CD14-positive monocyte (primary cell): ENCODE measurements at regions not wholly inside any gene's neighbourhood (a gene's known extent, or its start where the extent isn't known, plus 50 kb on each side); places are given as distances from the start of the nearest gene placed in this dataset.
A peak's percentile ranks its signal among the peaks of the same experiment; 100 is the strongest.

Experiments used
- DNase-seq, 3 donors: peaks; one replicate each; pipeline ENCODE4 v3.0.0-alpha.2; 2011 to 2022
- H2AFZ ChIP-seq: 2 replicates; pipeline ENCODE4 v1.6.0; 2012; ENCODE audit warnings: mild to moderate bottlenecking, low read depth, low read length, inconsistent platforms; ENCODE audit not compliant: insufficient read depth, poor library complexity, severe bottlenecking
- H3K27ac ChIP-seq, 2 donors: 1 replicate in 1 of 2; 2 replicates in 1 of 2; pipeline ENCODE4 v1.5.1; 2012 to 2013; ENCODE audit warnings: low read length in 2 of 2, control low read depth in 1 of 2, inconsistent platforms in 1 of 2, low read depth in 1 of 2, mild to moderate bottlenecking in 1 of 2
- H3K27me3 ChIP-seq, 2 donors: one replicate each; pipeline versions ENCODE4 v1.6.0 to v1.6.1; 2011 to 2013; ENCODE audit warnings: low read length in 2 of 2; ENCODE audit not compliant: control insufficient read depth in 2 of 2, insufficient read depth in 2 of 2
- H3K36me3 ChIP-seq, 2 donors: replicated peaks in 1 of 2; 1 replicate in 1 of 2; 2 replicates in 1 of 2; pipeline versions ENCODE4 v1.5.1 to v1.6.1; 2012 to 2013; ENCODE audit warnings: low read length in 2 of 2, control low read depth in 1 of 2, inconsistent platforms in 1 of 2, mild to moderate bottlenecking in 1 of 2; ENCODE audit not compliant: insufficient read depth in 2 of 2, control insufficient read depth in 1 of 2
- H3K4me1 ChIP-seq, 2 donors: 1 replicate in 1 of 2; 2 replicates in 1 of 2; pipeline versions ENCODE4 v1.5.1 to v1.6.1; 2012 to 2013; ENCODE audit warnings: low read length in 2 of 2, control low read depth in 1 of 2, inconsistent platforms in 1 of 2, mild to moderate bottlenecking in 1 of 2, moderate library complexity in 1 of 2; ENCODE audit not compliant: insufficient read depth in 2 of 2, control insufficient read depth in 1 of 2
- H3K4me2 ChIP-seq: replicated peaks from 2 replicates; pipeline ENCODE3; 2012; ENCODE audit warnings: low read length, moderate library complexity, mild to moderate bottlenecking; ENCODE audit not compliant: poor library complexity, severe bottlenecking; ENCODE audit errors: extremely low read depth
- H3K4me3 ChIP-seq, 3 experiments: fragments of 200-600 bp in 1 of 3; sonication (generic) in 1 of 3; replicated peaks in 1 of 3; 1 replicate in 2 of 3; 2 replicates in 1 of 3; pipeline ENCODE4 v1.5.1; 2011 to 2013; ENCODE audit warnings: low read length in 3 of 3, mild to moderate bottlenecking in 3 of 3, control low read depth in 2 of 3, low read depth in 2 of 3, inconsistent platforms in 1 of 3, moderate library complexity in 1 of 3
- H3K79me2 ChIP-seq: 2 replicates; pipeline ENCODE4 v1.6.0; 2012; ENCODE audit warnings: mild to moderate bottlenecking, control low read depth, inconsistent platforms, low read length, moderate library complexity; ENCODE audit not compliant: insufficient read depth
- H3K9ac ChIP-seq: 2 replicates; pipeline ENCODE4 v1.6.0; 2017; ENCODE audit warnings: low read length, mild to moderate bottlenecking; ENCODE audit not compliant: insufficient read depth, poor library complexity, severe bottlenecking
- H3K9me3 ChIP-seq, 2 donors: replicated peaks in 1 of 2; 1 replicate in 1 of 2; 2 replicates in 1 of 2; pipeline versions ENCODE4 v1.5.1 to v1.6.1; 2012 to 2013; ENCODE audit warnings: low read length in 2 of 2, control low read depth in 1 of 2; ENCODE audit not compliant: control insufficient read depth in 1 of 2, insufficient read depth in 1 of 2
- H4K20me1 ChIP-seq: 2 replicates; pipeline ENCODE4 v1.6.0; 2012; ENCODE audit warnings: mild to moderate bottlenecking, low read length, control low read depth, moderate library complexity; ENCODE audit not compliant: insufficient read depth
- H3K27ac Mint-ChIP-seq, 7 donors: one replicate each; pipeline ENCODE4 v1.8.0; 2020; ENCODE audit warnings: mild to moderate bottlenecking in 7 of 7, mixed read lengths in 7 of 7, moderate library complexity in 6 of 7, inconsistent platforms in 2 of 7
- H3K27me3 Mint-ChIP-seq, 3 donors: one replicate each; pipeline ENCODE4 v1.8.0; 2021 to 2022; ENCODE audit warnings: low read depth in 3 of 3, mild to moderate bottlenecking in 3 of 3, mixed read lengths in 3 of 3, moderate library complexity in 3 of 3, inconsistent platforms in 1 of 3
- H3K36me3 Mint-ChIP-seq, 2 donors: one replicate each; pipeline ENCODE4 v1.8.0; 2020; ENCODE audit warnings: mixed read lengths in 2 of 2, inconsistent platforms in 1 of 2, mild to moderate bottlenecking in 1 of 2
- H3K4me1 Mint-ChIP-seq: one replicate; pipeline ENCODE4 v1.8.0; 2020; ENCODE audit warnings: mild to moderate bottlenecking, mixed read lengths
- H3K4me3 Mint-ChIP-seq, 2 donors: one replicate each; pipeline ENCODE4 v1.8.0; 2020; ENCODE audit warnings: mild to moderate bottlenecking in 2 of 2, mixed read lengths in 2 of 2, moderate library complexity in 1 of 2
- H3K9me3 Mint-ChIP-seq, 7 donors: one replicate each; pipeline ENCODE4 v1.8.0; 2020 to 2022; ENCODE audit warnings: mixed read lengths in 7 of 7, mild to moderate bottlenecking in 6 of 7, moderate library complexity in 6 of 7, inconsistent platforms in 2 of 7
- WGBS: methylation state at CpG from one replicate; pipeline ENCODE4 v1.1.5; 2013; ENCODE audit warnings: missing lambda C conversion rate; ENCODE audit not compliant: insufficient coverage; 5-methylcytosine and 5-hydroxymethylcytosine counted together
- intact Hi-C, 2 donors: fragments of 100-400 bp; cut with micrococcal nuclease; formaldehyde crosslinking; loops; one replicate each; pipeline versions ENCODE4 v1.15.0 to v1.15.1; 2023
- TF ChIP-seq, protein P1 (sequence below): fragments of 200-600 bp; IDR thresholded peaks from one replicate; pipeline ENCODE4 v1.8.0; 2022; ENCODE audit warnings: antibody characterized with exemption, mild to moderate bottlenecking

DNA sequence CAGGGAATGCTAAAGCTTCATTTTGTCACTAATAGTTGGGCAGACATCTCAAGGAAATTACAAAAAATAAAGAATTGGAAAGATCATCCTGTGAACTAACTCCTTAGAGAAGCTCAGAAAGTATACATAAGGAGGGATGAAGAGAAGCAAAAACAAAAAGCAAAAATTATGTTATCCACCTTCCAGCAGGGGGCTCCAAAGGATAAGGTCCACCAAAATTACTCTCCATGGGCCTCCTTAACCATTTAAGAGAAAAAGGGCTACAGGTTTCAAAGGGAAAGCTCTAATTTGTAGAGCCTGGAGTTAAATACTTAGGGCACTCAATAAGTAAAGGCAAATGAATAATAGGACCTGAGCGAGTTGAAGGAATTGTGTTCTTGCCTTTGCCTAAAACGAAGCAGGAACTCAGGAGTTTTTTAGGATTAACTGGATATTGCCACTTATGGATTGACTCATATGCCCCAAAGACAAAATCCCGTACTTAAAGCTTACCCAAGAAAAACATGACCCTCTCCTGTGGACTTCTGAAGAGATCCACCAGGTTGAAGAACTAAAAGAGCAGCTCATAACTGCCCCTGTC is 1167.9 kb downstream of the DSC3 start:
- TF ChIP-seq, protein P1, sequence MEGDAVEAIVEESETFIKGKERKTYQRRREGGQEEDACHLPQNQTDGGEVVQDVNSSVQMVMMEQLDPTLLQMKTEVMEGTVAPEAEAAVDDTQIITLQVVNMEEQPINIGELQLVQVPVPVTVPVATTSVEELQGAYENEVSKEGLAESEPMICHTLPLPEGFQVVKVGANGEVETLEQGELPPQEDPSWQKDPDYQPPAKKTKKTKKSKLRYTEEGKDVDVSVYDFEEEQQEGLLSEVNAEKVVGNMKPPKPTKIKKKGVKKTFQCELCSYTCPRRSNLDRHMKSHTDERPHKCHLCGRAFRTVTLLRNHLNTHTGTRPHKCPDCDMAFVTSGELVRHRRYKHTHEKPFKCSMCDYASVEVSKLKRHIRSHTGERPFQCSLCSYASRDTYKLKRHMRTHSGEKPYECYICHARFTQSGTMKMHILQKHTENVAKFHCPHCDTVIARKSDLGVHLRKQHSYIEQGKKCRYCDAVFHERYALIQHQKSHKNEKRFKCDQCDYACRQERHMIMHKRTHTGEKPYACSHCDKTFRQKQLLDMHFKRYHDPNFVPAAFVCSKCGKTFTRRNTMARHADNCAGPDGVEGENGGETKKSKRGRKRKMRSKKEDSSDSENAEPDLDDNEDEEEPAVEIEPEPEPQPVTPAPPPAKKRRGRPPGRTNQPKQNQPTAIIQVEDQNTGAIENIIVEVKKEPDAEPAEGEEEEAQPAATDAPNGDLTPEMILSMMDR: peak; percentile 23
- Mint-ChIP-seq H3K9me3 (peaks cover 0 to 3% (median 0%) of the 10 kb centered on the region in 7 donors), H3K27ac (no peak overlapping the region), H3K4me1 (no peaks in the 10 kb centered on the region), H3K27me3 (peaks cover 0 to 1% (median 0%) of the 10 kb centered on the region in 3 donors), H3K4me3 (no peak overlapping the region), H3K36me3 (no peaks in the 10 kb centered on the region)
- intact Hi-C loops: no loop called here
- 100% methylated on average over 1 of the region's 3 CpGs for WGBS
- H3K27ac ChIP-seq: no peak overlapping the region
- no peaks in the 10 kb centered on the region for H4K20me1 ChIP-seq
- no peak overlapping the region for H3K4me2 ChIP-seq
- no peaks in the 10 kb centered on the region for H3K27me3 ChIP-seq
- no peak overlapping the region for H3K4me3 ChIP-seq
- no peaks in the 10 kb centered on the region for H3K4me1 ChIP-seq
- H3K9ac ChIP-seq: no peak overlapping the region
- no peaks in the 10 kb centered on the region for H3K79me2 ChIP-seq
- no peaks in the 10 kb centered on the region for H3K36me3 ChIP-seq
- H3K9me3 ChIP-seq: peaks cover 0 to 2% of the 10 kb centered on the region in 2 donors
- H2AFZ ChIP-seq: no peak overlapping the region
- DNase-seq: no peak

GRCh38 chr18:29873211-29873610 is 1169.3 kb downstream of the DSC3 start:
- Mint-ChIP-seq H3K27ac (peak overlapping the region in 1 of 7 donors; percentile 11), H3K27me3 (peaks cover 0 to 1% (median 0%) of the 10 kb centered on the region in 3 donors), H3K36me3 (no peaks in the 10 kb centered on the region), H3K9me3 (peaks cover 0 to 3% (median 0%) of the 10 kb centered on the region in 7 donors), H3K4me1 (no peaks in the 10 kb centered on the region), H3K4me3 (no peak overlapping the region)
- H3K4me3 ChIP-seq: no peak overlapping the region
- DNase-seq: no peak
- H4K20me1 ChIP-seq: no peaks in the 10 kb centered on the region
- no peaks in the 10 kb centered on the region for H3K9me3 ChIP-seq
- no peaks in the 10 kb centered on the region for H3K79me2 ChIP-seq
- no peak overlapping the region for H3K27ac ChIP-seq
- H3K4me2 ChIP-seq: no peak overlapping the region
- intact Hi-C loops: no loop called here
- no peak overlapping the region for H2AFZ ChIP-seq
- H3K27me3 ChIP-seq: no peaks in the 10 kb centered on the region
- TF ChIP-seq, protein P1: no peak
- WGBS: 95% methylated on average over 8 of the region's 8 CpGs
- H3K4me1 ChIP-seq: no peaks in the 10 kb centered on the region
- no peak overlapping the region for H3K9ac ChIP-seq
- H3K36me3 ChIP-seq: no peaks in the 10 kb centered on the region
